Common myeloid progenitor, CD34-positive (primary cell): ENCODE measurements at regions not wholly inside any gene's neighbourhood (a gene's known extent, or its start where the extent isn't known, plus 50 kb on each side); places are given as distances from the start of the nearest gene placed in this dataset.

Experiments used
- CTCF ChIA-PET: fragments of 350-600 bp; sonication (Branson Sonifier 250); formaldehyde crosslinking; loops from one replicate; lab custom pipeline; 2021; ENCODE audit warnings: antibody characterized with exemption; lab: Charles Lee
- POLR2A ChIA-PET: fragments of 350-600 bp; sonication (Branson Sonifier 250); formaldehyde crosslinking; loops from one replicate; lab custom pipeline; 2021; ENCODE audit warnings: antibody characterized with exemption; lab: Charles Lee
- DNase-seq, 3 donors: peaks; one replicate each; pipeline versions ENCODE4 v3.0.0 to v3.0.0-alpha.2; 2013
- H3K27ac ChIP-seq, 2 experiments: 1 replicate in 1 of 2; 2 replicates in 1 of 2; pipeline ENCODE4 v1.7.0; 2013; ENCODE audit warnings: inconsistent platforms in 2 of 2, low read length in 2 of 2, mild to moderate bottlenecking in 2 of 2, low read depth in 1 of 2, moderate library complexity in 1 of 2; ENCODE audit not compliant: severe bottlenecking in 2 of 2, insufficient read depth in 1 of 2, poor library complexity in 1 of 2
- H3K27me3 ChIP-seq, 5 experiments: replicated peaks in 2 of 5; 1 replicate in 3 of 5; 2 replicates in 2 of 5; pipeline versions ENCODE4 v1.6.1 to v1.7.0; 2013; ENCODE audit warnings: low read length in 4 of 5, mild to moderate bottlenecking in 2 of 5, moderate library complexity in 2 of 5, inconsistent platforms in 1 of 5; ENCODE audit not compliant: insufficient read depth in 5 of 5, control insufficient read depth in 4 of 5
- H3K36me3 ChIP-seq, 4 experiments: 1 replicate in 2 of 4; 2 replicates in 2 of 4; pipeline versions ENCODE4 v1.6.1 to v1.7.0; 2013; ENCODE audit warnings: low read length in 3 of 4, control low read depth in 1 of 4, mild to moderate bottlenecking in 1 of 4; ENCODE audit not compliant: control insufficient read depth in 4 of 4, insufficient read depth in 4 of 4
- H3K4me1 ChIP-seq, 4 experiments: 1 replicate in 3 of 4; 2 replicates in 1 of 4; pipeline versions ENCODE4 v1.6.1 to v1.7.1; 2013; ENCODE audit warnings: low read length in 3 of 4, mild to moderate bottlenecking in 3 of 4, control low read depth in 1 of 4, inconsistent platforms in 1 of 4, moderate library complexity in 1 of 4; ENCODE audit not compliant: control insufficient read depth in 4 of 4, insufficient read depth in 4 of 4; ENCODE audit errors: control extremely low read depth in 1 of 4
- H3K4me3 ChIP-seq, 7 experiments: 1 replicate in 4 of 7; 2 replicates in 3 of 7; pipeline versions ENCODE4 v1.5.1 to v1.7.0; 2013; ENCODE audit warnings: mild to moderate bottlenecking in 7 of 7, low read length in 6 of 7, moderate library complexity in 6 of 7, inconsistent platforms in 2 of 7, low read depth in 2 of 7, control low read depth in 1 of 7; ENCODE audit not compliant: insufficient read depth in 4 of 7, control insufficient read depth in 1 of 7; ENCODE audit errors: extremely low read depth in 1 of 7
- H3K9me3 ChIP-seq, 5 experiments: 1 replicate in 4 of 5; 2 replicates in 1 of 5; pipeline versions ENCODE4 v1.6.1 to v1.7.1; 2013; ENCODE audit warnings: low read length in 4 of 5, mild to moderate bottlenecking in 2 of 5, inconsistent platforms in 1 of 5, low read depth in 1 of 5, moderate library complexity in 1 of 5; ENCODE audit not compliant: control insufficient read depth in 4 of 5, insufficient read depth in 2 of 5; ENCODE audit errors: control extremely low read depth in 1 of 5
- WGBS: methylation state at CpG from one replicate; pipeline ENCODE4 v1.1.5; 2013; ENCODE audit not compliant: insufficient coverage; 5-methylcytosine and 5-hydroxymethylcytosine counted together

DNA sequence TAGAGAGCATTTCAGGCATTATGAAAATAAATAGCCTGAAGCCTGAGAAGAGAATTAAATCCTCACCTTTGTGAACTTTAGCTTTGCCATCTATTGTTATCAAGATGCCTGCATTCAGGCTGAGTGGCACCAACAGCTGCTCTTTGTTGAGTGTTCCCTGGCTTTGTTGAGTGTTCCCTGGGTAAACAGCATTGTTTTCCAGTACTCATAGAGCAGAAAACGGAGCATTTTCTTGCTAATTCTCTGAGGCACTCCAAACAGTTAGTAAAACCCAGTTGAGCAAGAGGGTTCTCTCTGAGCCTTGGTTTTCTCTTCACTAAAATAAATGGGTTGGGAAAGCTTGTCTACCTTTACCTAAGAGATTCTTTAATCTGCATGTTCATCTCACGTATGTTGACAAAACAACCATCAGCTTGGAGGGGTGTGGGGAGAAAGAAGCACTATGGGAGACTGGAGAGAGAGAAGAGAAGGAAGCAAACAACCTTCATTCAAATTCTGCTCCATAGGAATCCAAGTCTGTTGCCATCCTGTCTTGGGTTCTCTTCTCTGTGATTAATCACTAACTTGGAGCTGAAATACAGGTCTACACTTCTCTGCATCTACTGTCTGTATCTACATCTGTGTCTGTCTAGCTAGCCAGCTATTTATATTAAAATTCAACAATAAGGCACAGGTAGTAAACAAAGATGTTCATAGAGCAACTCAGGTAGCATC is 567.0 kb upstream of the SOX11 start:
- H3K27me3 ChIP-seq, result no peaks in the 10 kb centered on the region
- CTCF ChIA-PET, result no interaction called here
- no peak overlapping the region for H3K27ac ChIP-seq
- no peaks in the 10 kb centered on the region for H3K4me1 ChIP-seq
- DNase-seq, result no peak
- H3K36me3 ChIP-seq, result no peaks in the 10 kb centered on the region
- POLR2A ChIA-PET, result no interaction called here
- WGBS, result 42% methylated on average over 1 of the region's 2 CpGs
- H3K9me3 ChIP-seq, result no peaks in the 10 kb centered on the region
- no peak overlapping the region for H3K4me3 ChIP-seq

DNA sequence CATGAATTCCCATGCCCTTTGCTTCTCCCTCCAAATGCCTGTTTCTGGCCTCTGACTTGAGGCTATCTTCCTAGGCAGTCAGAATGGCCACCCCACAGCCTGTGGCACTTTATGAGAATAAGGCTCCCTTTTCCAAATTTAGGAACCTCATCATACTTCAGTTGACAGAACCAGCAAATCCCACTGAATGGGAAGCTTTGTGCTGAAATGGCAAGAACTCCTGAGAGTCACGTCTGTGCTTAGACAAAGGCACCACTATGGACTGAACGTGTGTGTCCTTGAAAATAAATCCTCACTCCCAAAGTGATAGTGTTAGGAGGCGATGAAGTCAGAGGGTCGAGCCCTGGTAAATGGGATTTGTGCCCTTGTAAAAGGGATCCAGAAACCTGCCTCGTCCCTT is 559.9 kb upstream of the SOX11 start:
- POLR2A ChIA-PET, result no interaction called here
- Histone ChIP-seq H3K27ac (no peak overlapping the region), H3K36me3 (no peaks in the 10 kb centered on the region), H3K4me1 (no peaks in the 10 kb centered on the region), H3K27me3 (no peaks in the 10 kb centered on the region), H3K4me3 (no peak overlapping the region), H3K9me3 (no peaks in the 10 kb centered on the region)
- CTCF ChIA-PET, result no interaction called here
- 95% methylated on average over 5 of the region's 5 CpGs for WGBS
- no peak for DNase-seq

GRCh38 chr2:5140347-5140746 is 551.8 kb upstream of the SOX11 start:
- Histone ChIP-seq H3K4me1 (no peaks in the 10 kb centered on the region), H3K9me3 (peaks cover 0 to 2% (median 0%) of the 10 kb centered on the region in 5 experiments), H3K4me3 (no peak overlapping the region), H3K36me3 (no peaks in the 10 kb centered on the region), H3K27ac (no peak overlapping the region), H3K27me3 (no peaks in the 10 kb centered on the region)
- no peak for DNase-seq
- WGBS, result no CpG with 5 or more reads among the region's 2 CpGs
- ChIA-PET CTCF (no interaction called here), POLR2A (no interaction called here)

- no peak for DNase-seq
- Histone ChIP-seq H3K36me3 (no peaks in the 10 kb centered on the region), H3K4me1 (no peaks in the 10 kb centered on the region), H3K27me3 (no peaks in the 10 kb centered on the region), H3K4me3 (no peak overlapping the region), H3K9me3 (peaks cover 0 to 4% (median 0%) of the 10 kb centered on the region in 5 experiments), H3K27ac (no peak overlapping the region)
- POLR2A ChIA-PET, result no interaction called here
- WGBS, result 98% methylated on average over 14 of the region's 15 CpGs
- CTCF ChIA-PET, result no interaction called here
These were observed 548.0 kb upstream of the SOX11 start for GRCh38 chr2:5144159-5144558.

GRCh38 chr2:5145053-5145452 is 547.1 kb upstream of the SOX11 start:
- Histone ChIP-seq H3K9me3 (peaks cover 0 to 4% (median 0%) of the 10 kb centered on the region in 5 experiments), H3K27me3 (no peaks in the 10 kb centered on the region), H3K4me1 (no peaks in the 10 kb centered on the region), H3K36me3 (no peaks in the 10 kb centered on the region), H3K27ac (no peak overlapping the region), H3K4me3 (no peak overlapping the region)
- 100% methylated on average over 2 of the region's 8 CpGs for WGBS
- CTCF ChIA-PET, result no interaction called here
- POLR2A ChIA-PET, result no interaction called here
- DNase-seq, result no peak

DNA sequence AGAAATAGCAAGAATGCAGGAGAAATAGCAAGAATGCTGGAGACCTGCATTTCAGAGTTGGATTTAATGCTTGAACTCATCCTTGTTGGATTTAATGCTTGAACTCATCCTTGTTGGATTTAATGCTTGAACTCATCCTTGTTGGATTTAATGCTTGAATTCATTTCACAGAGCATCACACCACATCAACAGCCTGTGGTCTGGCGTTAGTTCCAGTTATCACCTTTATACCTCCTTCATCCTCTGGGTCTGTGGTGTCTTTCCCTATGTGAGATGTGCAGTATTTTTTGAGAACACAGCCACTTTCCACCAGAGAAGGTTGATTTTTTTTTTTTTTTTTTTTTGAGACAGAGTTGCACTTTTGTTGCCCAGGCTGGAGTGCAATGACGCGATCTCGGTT is 546.4 kb upstream of the SOX11 start:
- no peak overlapping the region for H3K4me3 ChIP-seq
- ChIA-PET CTCF (no interaction called here), POLR2A (no interaction called here)
- H3K27me3 ChIP-seq, result no peaks in the 10 kb centered on the region
- WGBS, result 100% methylated on average over 3 of the region's 4 CpGs
- no peaks in the 10 kb centered on the region for H3K4me1 ChIP-seq
- no peak overlapping the region for H3K27ac ChIP-seq
- no peak for DNase-seq
- peaks cover 0 to 4% (median 0%) of the 10 kb centered on the region in 5 experiments for H3K9me3 ChIP-seq
- H3K36me3 ChIP-seq, result no peaks in the 10 kb centered on the region

DNA sequence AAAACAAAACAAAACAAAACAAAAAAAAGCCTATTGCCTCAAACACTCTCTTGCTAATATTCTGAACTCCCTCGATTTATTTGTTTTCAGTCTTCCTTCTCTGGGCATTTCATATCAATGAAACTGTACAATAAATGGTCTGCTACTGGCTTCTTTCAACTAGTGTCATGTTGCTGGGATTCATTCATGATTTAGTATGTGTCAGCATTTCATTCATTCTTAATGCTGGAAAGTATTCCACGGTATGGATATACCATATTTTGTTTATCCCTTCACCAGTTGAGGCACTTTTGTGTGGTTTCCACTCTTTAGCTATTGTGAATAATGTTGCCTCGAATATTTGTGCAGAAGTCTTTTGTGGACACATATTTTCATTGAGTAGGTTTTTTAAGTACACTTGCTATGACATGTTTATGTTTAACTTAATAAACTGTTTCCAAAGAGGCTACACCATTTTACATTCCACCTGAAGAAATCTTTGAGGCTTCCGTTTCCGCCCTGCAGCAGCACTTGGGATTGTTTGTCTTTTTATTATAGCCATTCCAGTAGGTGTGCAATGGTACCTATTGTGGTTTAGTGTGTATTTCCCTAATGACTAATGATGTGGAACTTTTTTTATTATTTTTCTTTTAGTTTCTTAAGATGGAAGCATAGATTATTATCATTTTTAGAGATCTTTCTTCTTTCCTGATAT is 543.6 kb upstream of the SOX11 start:
- Histone ChIP-seq H3K27me3 (no peaks in the 10 kb centered on the region), H3K9me3 (peaks cover 0 to 9% (median 2%) of the 10 kb centered on the region in 5 experiments), H3K4me3 (no peak overlapping the region), H3K36me3 (no peaks in the 10 kb centered on the region), H3K27ac (no peak overlapping the region), H3K4me1 (no peaks in the 10 kb centered on the region)
- ChIA-PET POLR2A (no interaction called here), CTCF (no interaction called here)
- WGBS, result 100% methylated on average over 1 of the region's 5 CpGs
- no peak for DNase-seq
